Activated T-helper 1 cell treated with anti-CD3 and anti-CD28 coated beads, Interleukin-12 subunit alpha, Interleukin-12 subunit beta, Interleukin-2, Interleukin-4 antibody, amounts not matched to agents 30 ng/mL and 10 ng/mL and 1 ng/mL, durations not matched to agents 14 hours and 24 hours and 36 hours (primary cell): ENCODE measurements at regions not wholly inside any gene's neighbourhood (a gene's known extent, or its start where the extent isn't known, plus 50 kb on each side); places are given as distances from the start of the nearest gene placed in this dataset.

Source experiments
- DNase-seq: peaks from one replicate; pipeline ENCODE4 v3.0.0; 2021; ENCODE audit warnings: low spot score
- H3K27ac Mint-ChIP-seq: one replicate; pipeline ENCODE4 v1.8.0; 2021; ENCODE audit warnings: mild to moderate bottlenecking, mixed read lengths
- H3K27me3 Mint-ChIP-seq: one replicate; pipeline ENCODE4 v1.8.0; 2022; ENCODE audit warnings: mild to moderate bottlenecking, moderate library complexity, mixed read lengths; ENCODE audit not compliant: insufficient read depth
- H3K36me3 Mint-ChIP-seq: one replicate; pipeline ENCODE4 v1.8.0; 2021; ENCODE audit warnings: low read depth, mixed read lengths
- H3K4me1 Mint-ChIP-seq: one replicate; pipeline ENCODE4 v1.8.0; 2021; ENCODE audit warnings: low read depth, mixed read lengths
- H3K4me3 Mint-ChIP-seq: one replicate; pipeline ENCODE4 v1.8.0; 2021; ENCODE audit warnings: mild to moderate bottlenecking, moderate library complexity, mixed read lengths
- H3K9me3 Mint-ChIP-seq: one replicate; pipeline ENCODE4 v1.8.0; 2021; ENCODE audit warnings: mixed read lengths
- intact Hi-C: fragments of 100-400 bp; cut with micrococcal nuclease; formaldehyde crosslinking; loops from one replicate; pipeline ENCODE4 v1.15.1; 2024

GRCh38 chr4:16290681-16291420, 64.6 kb upstream of the TAPT1 start:
- DNase-seq, result no peak
- Mint-ChIP-seq H3K27me3 (peaks cover 2% of the 10 kb centered on the region), H3K36me3 (no peaks in the 10 kb centered on the region), H3K4me3 (no peak overlapping the region), H3K27ac (no peak overlapping the region), H3K4me1 (no peaks in the 10 kb centered on the region), H3K9me3 (no peaks in the 10 kb centered on the region)
- intact Hi-C loops, result loop anchor here (1.0 kb wide), 2 partner anchors 152 to 625 kb away; no protein-coding TSS in a partner anchor

GRCh38 chr4:16289897-16290554, 63.8 kb upstream of the TAPT1 start:
- H3K27me3 Mint-ChIP-seq, result peaks cover 3% of the 10 kb centered on the region
- DNase-seq, result no peak
- no peaks in the 10 kb centered on the region for H3K4me1 Mint-ChIP-seq
- no peak overlapping the region for H3K27ac Mint-ChIP-seq
- no peaks in the 10 kb centered on the region for H3K9me3 Mint-ChIP-seq
- no peak overlapping the region for H3K4me3 Mint-ChIP-seq
- H3K36me3 Mint-ChIP-seq, result no peaks in the 10 kb centered on the region
- intact Hi-C loops, result loop anchor here (1.0 kb wide), 2 partner anchors 153 to 626 kb away; no protein-coding TSS in a partner anchor

GRCh38 chr4:16284050-16284449, 57.8 kb upstream of the TAPT1 start:
- Mint-ChIP-seq H3K27ac (no peak overlapping the region), H3K36me3 (no peaks in the 10 kb centered on the region), H3K4me1 (no peaks in the 10 kb centered on the region), H3K4me3 (no peak overlapping the region), H3K27me3 (peaks cover 3% of the 10 kb centered on the region), H3K9me3 (peaks cover 5% of the 10 kb centered on the region)
- intact Hi-C loops, result no loop called here
- no peak for DNase-seq

- Mint-ChIP-seq H3K27ac (no peak overlapping the region), H3K9me3 (peaks cover 8% of the 10 kb centered on the region), H3K27me3 (peaks cover 1% of the 10 kb centered on the region), H3K4me3 (no peak overlapping the region), H3K4me1 (no peaks in the 10 kb centered on the region), H3K36me3 (peaks cover 2% of the 10 kb centered on the region)
- DNase-seq, result no peak
- intact Hi-C loops, result no loop called here
Measured at GRCh38 chr4:16278178-16278577, 51.9 kb upstream of the TAPT1 start.
